ENCODE measurements at regions not wholly inside any gene's neighbourhood (a gene's known extent, or its start where the extent isn't known, plus 50 kb on each side); places are given as distances from the start of the nearest gene placed in this dataset.

- TF ChIP-seq EP300 (conservative IDR thresholded peaks at IDR 0.05; ENCODE audit: poor library complexity, severe bottlenecking) (no peak), RAD21 (conservative IDR thresholded peaks at IDR 0.05) (no peak)
These were observed 586.1 kb upstream of the ZP4 start for GRCh38 chr1:238476841-238477240.

Measured in neural cell (in vitro differentiated cells).